HG02588 (cell line): ENCODE measurements at regions not wholly inside any gene's neighbourhood (a gene's known extent, or its start where the extent isn't known, plus 50 kb on each side); places are given as distances from the start of the nearest gene placed in this dataset.
A peak's percentile ranks its signal among the peaks of the same experiment; 100 is the strongest.
"Not testable (repeated sequence)": the region's sequence is repeated elsewhere in the genome, so short reads cannot be mapped to it uniquely, and the experiment has no call there.

Experiments used
- ATAC-seq: cut with Tn5 transposase; IDR thresholded peaks from one replicate; pipeline ENCODE4 v1.9.1; 2021; ENCODE audit warnings: mild to moderate bottlenecking, moderate library complexity; ENCODE audit not compliant: unreplicated experiment

- ATAC-seq = no peak
These were observed 428.8 kb upstream of the ONECUT1 start for GRCh38 chr15:53218666-53219580.

- ATAC-seq = no peak
These were observed 425.9 kb upstream of the ONECUT1 start for GRCh38 chr15:53216036-53216435.

GRCh38 chr15:53213336-53213735, 423.2 kb upstream of the ONECUT1 start:
- no peak for ATAC-seq

- no peak for ATAC-seq
These were observed 422.6 kb upstream of the ONECUT1 start for GRCh38 chr15:53212785-53213184.

- ATAC-seq = no peak
These were observed 420.5 kb upstream of the ONECUT1 start for GRCh38 chr15:53210653-53211052.

- no peak for ATAC-seq
These were observed 419.4 kb upstream of the ONECUT1 start for GRCh38 chr15:53209396-53210042.

- ATAC-seq = no peak
These were observed 418.6 kb upstream of the ONECUT1 start for GRCh38 chr15:53208751-53209150.

- ATAC-seq = no peak
These were observed 413.3 kb upstream of the ONECUT1 start for GRCh38 chr15:53203454-53203853.

- ATAC-seq = no peak
These were observed 412.7 kb upstream of the ONECUT1 start for GRCh38 chr15:53202876-53203275.

- peak; percentile 86 for ATAC-seq
These were observed 407.3 kb upstream of the ONECUT1 start for GRCh38 chr15:53197426-53197839.

GRCh38 chr15:53196788-53197187, 406.7 kb upstream of the ONECUT1 start:
- ATAC-seq = no peak

GRCh38 chr15:53196242-53196641, 406.1 kb upstream of the ONECUT1 start:
- no peak for ATAC-seq

GRCh38 chr15:53193149-53193548, 403.0 kb upstream of the ONECUT1 start:
- no peak for ATAC-seq

GRCh38 chr15:53189860-53190259, 399.7 kb upstream of the ONECUT1 start:
- no peak for ATAC-seq

GRCh38 chr15:53183449-53183848, 393.3 kb upstream of the ONECUT1 start:
- not testable (repeated sequence) for ATAC-seq

GRCh38 chr15:53171571-53171970, 381.4 kb upstream of the ONECUT1 start:
- ATAC-seq = no peak

- no peak for ATAC-seq
These were observed 376.6 kb upstream of the ONECUT1 start for GRCh38 chr15:53166684-53167201.

- ATAC-seq = no peak
These were observed 376.0 kb upstream of the ONECUT1 start for GRCh38 chr15:53165988-53166683.

- no peak for ATAC-seq
These were observed 370.1 kb upstream of the ONECUT1 start for GRCh38 chr15:53160092-53160704.

- no peak for ATAC-seq
These were observed 369.3 kb upstream of the ONECUT1 start for GRCh38 chr15:53159458-53159857.

- no peak for ATAC-seq
These were observed 368.9 kb upstream of the ONECUT1 start for GRCh38 chr15:53158995-53159394.
